ENCODE measurements at regions not wholly inside any gene's neighbourhood (a gene's known extent, or its start where the extent isn't known, plus 50 kb on each side); places are given as distances from the start of the nearest gene placed in this dataset.

DNA sequence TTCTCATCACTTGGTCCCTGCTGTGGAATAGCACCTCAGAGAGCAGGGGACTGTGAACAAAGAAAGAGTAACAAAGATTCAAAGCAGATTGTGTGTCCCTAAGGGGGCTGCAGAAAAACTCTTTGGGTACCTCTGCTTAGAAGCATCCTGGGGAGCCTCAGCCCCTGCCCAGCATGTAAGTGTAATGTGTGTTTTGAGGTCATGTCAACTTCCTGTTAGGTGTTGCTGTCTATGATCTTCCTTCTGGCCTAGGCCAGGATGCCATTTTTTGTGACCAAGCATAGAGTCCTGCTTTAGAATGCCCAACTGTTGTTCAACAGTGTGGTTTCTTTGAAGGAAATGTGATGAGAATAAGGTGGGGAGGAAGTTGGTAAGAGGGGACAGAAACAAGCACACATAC lies 77.1 kb upstream of the BCL6 start:
- Histone ChIP-seq H3K9me2 (replicated peaks; ENCODE audit: control insufficient read depth, low read length) (no peaks in the 10 kb centered on the region), H4K20me1 (ENCODE audit: control insufficient read depth, insufficient read depth, low read depth, low read length) (no peaks in the 10 kb centered on the region), H3K79me2 (ENCODE audit: control insufficient read depth, low read length) (no peaks in the 10 kb centered on the region), H3K27ac (ENCODE audit: low read depth, low read length) (no peak overlapping the region), H3K36me3 (ENCODE audit: control insufficient read depth, low read length) (no peaks in the 10 kb centered on the region), H3K27me3 (ENCODE audit: control insufficient read depth, low read length) (no peaks in the 10 kb centered on the region), H3F3A (ENCODE audit: control insufficient read depth, insufficient read depth) (no peaks in the 10 kb centered on the region), H3K4me2 (ENCODE audit: low read length) (no peak overlapping the region), H3K4me3 (ENCODE audit: low read length) (no peak overlapping the region), H3K9me3 (ENCODE audit: control insufficient read depth, insufficient read depth, low read length) (peaks cover 2% of the 10 kb centered on the region; the same call in 1 of the 2 replicates), H3K4me1 (ENCODE audit: control insufficient read depth, low read length) (peaks cover 28% of the 10 kb centered on the region)
- TF ChIP-seq, protein P1, sequence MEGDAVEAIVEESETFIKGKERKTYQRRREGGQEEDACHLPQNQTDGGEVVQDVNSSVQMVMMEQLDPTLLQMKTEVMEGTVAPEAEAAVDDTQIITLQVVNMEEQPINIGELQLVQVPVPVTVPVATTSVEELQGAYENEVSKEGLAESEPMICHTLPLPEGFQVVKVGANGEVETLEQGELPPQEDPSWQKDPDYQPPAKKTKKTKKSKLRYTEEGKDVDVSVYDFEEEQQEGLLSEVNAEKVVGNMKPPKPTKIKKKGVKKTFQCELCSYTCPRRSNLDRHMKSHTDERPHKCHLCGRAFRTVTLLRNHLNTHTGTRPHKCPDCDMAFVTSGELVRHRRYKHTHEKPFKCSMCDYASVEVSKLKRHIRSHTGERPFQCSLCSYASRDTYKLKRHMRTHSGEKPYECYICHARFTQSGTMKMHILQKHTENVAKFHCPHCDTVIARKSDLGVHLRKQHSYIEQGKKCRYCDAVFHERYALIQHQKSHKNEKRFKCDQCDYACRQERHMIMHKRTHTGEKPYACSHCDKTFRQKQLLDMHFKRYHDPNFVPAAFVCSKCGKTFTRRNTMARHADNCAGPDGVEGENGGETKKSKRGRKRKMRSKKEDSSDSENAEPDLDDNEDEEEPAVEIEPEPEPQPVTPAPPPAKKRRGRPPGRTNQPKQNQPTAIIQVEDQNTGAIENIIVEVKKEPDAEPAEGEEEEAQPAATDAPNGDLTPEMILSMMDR (IDR thresholded peaks at IDR 0.05; ENCODE audit: low read depth, low read length, poor library complexity, severe bottlenecking): no peak
- TF ChIP-seq EZH2phosphoT487 (IDR thresholded peaks at IDR 0.05; ENCODE audit: borderline replicate concordance, low read length): no peak

DNA sequence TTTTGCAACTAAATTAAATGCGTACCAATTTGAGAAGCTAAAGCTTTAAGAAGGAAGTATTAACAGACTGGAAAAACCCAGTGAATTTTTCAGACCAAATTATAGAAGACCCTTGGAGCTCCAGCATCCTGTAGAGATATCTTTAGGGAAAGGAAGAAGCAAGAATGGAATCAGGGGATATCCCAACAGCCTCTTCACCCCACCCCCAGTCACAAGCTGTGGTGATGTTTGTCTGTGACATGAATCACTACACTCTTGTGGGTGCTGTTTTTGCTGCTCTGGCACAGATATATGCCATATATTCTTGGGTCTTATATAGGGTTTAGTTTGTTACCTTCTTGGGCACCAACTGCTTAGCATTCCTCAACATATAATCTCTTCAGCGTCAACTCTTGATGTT lies 78.5 kb upstream of the BCL6 start:
- no peaks in the 10 kb centered on the region for H3K27me3 ChIP-seq (ENCODE audit: control insufficient read depth, low read length)
- no peaks in the 10 kb centered on the region for H3K9me3 ChIP-seq (ENCODE audit: control insufficient read depth, insufficient read depth, low read length)
- no peak for TF ChIP-seq EZH2phosphoT487 (IDR thresholded peaks at IDR 0.05; ENCODE audit: borderline replicate concordance, low read length)
- TF ChIP-seq, protein P1 (IDR thresholded peaks at IDR 0.05; ENCODE audit: low read depth, low read length, poor library complexity, severe bottlenecking): no peak
- no peaks in the 10 kb centered on the region for H3K36me3 ChIP-seq (ENCODE audit: control insufficient read depth, low read length)
- H3K79me2 ChIP-seq (ENCODE audit: control insufficient read depth, low read length): no peaks in the 10 kb centered on the region
- H4K20me1 ChIP-seq (ENCODE audit: control insufficient read depth, insufficient read depth, low read depth, low read length): no peaks in the 10 kb centered on the region
- no peak overlapping the region for H3K4me3 ChIP-seq (ENCODE audit: low read length)
- H3K27ac ChIP-seq (ENCODE audit: low read depth, low read length): no peak overlapping the region
- no peak overlapping the region for H3K4me2 ChIP-seq (ENCODE audit: low read length)
- no peaks in the 10 kb centered on the region for H3F3A ChIP-seq (ENCODE audit: control insufficient read depth, insufficient read depth)
- H3K4me1 ChIP-seq (ENCODE audit: control insufficient read depth, low read length): peaks cover 27% of the 10 kb centered on the region
- no peaks in the 10 kb centered on the region for H3K9me2 ChIP-seq (replicated peaks; ENCODE audit: control insufficient read depth, low read length)

DNA sequence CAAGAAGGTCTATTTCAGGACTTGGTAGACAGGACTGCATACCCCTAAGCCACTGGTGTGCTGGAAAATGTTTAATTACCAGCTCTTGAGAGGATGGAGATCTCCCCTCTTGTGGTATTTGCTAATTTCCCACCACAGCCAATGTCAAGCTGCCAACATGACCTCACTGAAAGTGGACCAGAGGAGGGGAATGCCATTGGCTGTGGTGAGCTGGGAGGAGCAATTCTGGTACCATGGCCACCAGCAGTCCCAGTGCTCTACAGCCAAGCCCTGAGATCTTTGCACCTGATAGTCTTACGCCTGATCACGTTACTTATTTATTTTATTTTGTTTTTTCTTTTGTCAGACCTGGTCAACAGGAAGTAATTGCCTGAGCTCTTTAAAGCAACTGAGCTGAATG lies 82.5 kb upstream of the BCL6 start:
- Histone ChIP-seq H3K27me3 (ENCODE audit: control insufficient read depth, low read length) (no peaks in the 10 kb centered on the region), H3K4me1 (ENCODE audit: control insufficient read depth, low read length) (peaks cover 45% of the 10 kb centered on the region), H3K79me2 (ENCODE audit: control insufficient read depth, low read length) (no peaks in the 10 kb centered on the region), H3K9me2 (replicated peaks; ENCODE audit: control insufficient read depth, low read length) (no peaks in the 10 kb centered on the region), H3K4me2 (ENCODE audit: low read length) (no peak overlapping the region), H3K4me3 (ENCODE audit: low read length) (no peak overlapping the region), H3K27ac (ENCODE audit: low read depth, low read length) (no peak overlapping the region), H4K20me1 (ENCODE audit: control insufficient read depth, insufficient read depth, low read depth, low read length) (no peaks in the 10 kb centered on the region), H3K9me3 (ENCODE audit: control insufficient read depth, insufficient read depth, low read length) (no peaks in the 10 kb centered on the region), H3F3A (ENCODE audit: control insufficient read depth, insufficient read depth) (peaks cover 6% of the 10 kb centered on the region; the same call in 1 of the 2 replicates), H3K36me3 (ENCODE audit: control insufficient read depth, low read length) (no peaks in the 10 kb centered on the region)
- no peak for TF ChIP-seq EZH2phosphoT487 (IDR thresholded peaks at IDR 0.05; ENCODE audit: borderline replicate concordance, low read length)
- TF ChIP-seq, protein P1 (IDR thresholded peaks at IDR 0.05; ENCODE audit: low read depth, low read length, poor library complexity, severe bottlenecking): no peak
